ENCODE measurements at regions not wholly inside any gene's neighbourhood (a gene's known extent, or its start where the extent isn't known, plus 50 kb on each side); places are given as distances from the start of the nearest gene placed in this dataset.

DNA sequence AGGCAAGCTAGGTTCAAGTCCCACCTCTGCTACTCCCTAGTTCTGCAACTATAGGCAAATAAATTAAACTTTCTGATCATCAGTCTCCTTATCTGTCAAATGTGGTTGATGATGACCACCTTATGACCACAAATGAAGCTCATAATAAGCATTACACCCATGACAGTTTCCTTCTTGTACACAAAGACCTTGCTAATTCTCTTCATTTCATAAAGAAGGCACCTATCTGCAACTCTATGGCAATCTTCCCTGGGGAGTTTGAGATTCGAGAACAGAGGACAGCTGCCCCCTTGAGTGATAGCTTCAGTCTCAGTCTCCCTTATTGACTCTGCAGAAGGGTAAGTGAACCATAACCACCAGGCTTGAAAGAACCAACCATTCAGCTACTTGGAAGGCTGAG is 503.1 kb upstream of the DAB1 start:
- Histone ChIP-seq H3K4me1 (replicated peaks in 1 of 2) (peaks cover 0 to 9% of the 10 kb centered on the region in 2 donors), H3K4me3 (no peak overlapping the region), H3K27ac (no peak overlapping the region)
- WGBS, 10 experiments, result 0 to 75% (median 56%) methylated on average over 1 of the region's 1 CpG; no CpG with 5 or more reads in 5 of the 10 experiments
- in situ Hi-C loops (cut with MboI; ENCODE audit: low pct_unique_long_range_greater_than_20kb in 2 of 9, low sequenced_read_pairs in 9 of 9, unreplicated experiment in 9 of 9), result no loop called here
- ATAC-seq (replicated peaks in 6 of 8), result no peak

DNA sequence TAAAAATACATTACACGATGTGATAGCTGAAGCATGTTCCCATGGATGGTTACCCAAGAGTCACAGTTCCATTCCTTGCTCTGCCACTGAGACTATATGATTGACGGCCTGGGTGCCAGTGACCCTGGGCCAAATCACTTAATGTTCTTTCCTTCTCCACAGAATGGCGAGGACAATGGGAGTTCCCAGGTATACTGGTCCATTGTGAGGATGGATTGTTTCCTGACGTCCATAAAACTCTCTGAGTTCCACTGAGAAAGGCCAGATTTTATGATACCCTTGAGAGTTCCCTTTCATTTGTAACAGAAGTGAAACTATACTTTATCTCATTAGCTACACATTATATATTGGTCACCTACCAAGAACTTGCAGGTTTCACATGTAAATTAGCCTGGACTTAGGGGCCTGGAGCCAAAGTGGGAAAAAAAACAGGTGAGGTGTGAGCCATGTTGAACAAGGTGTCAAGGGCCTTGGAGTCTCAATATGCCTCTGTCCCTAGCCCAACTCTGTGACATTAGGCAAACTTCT is 502.2 kb upstream of the DAB1 start:
- ATAC-seq (replicated peaks in 6 of 8), result peak in 1 of 8 experiments; percentile 38
- WGBS, 10 experiments, result 0 to 100% (median 80%) methylated on average over 1 to 4 of the region's 4 CpGs; no CpG with 5 or more reads in 2 of the 10 experiments
- in situ Hi-C loops (cut with MboI; ENCODE audit: low pct_unique_long_range_greater_than_20kb in 2 of 9, low sequenced_read_pairs in 9 of 9, unreplicated experiment in 9 of 9), result no loop called here
- Histone ChIP-seq H3K4me3 (no peak overlapping the region), H3K4me1 (replicated peaks in 1 of 2) (peaks cover 0 to 9% of the 10 kb centered on the region in 2 donors), H3K27ac (no peak overlapping the region)

DNA sequence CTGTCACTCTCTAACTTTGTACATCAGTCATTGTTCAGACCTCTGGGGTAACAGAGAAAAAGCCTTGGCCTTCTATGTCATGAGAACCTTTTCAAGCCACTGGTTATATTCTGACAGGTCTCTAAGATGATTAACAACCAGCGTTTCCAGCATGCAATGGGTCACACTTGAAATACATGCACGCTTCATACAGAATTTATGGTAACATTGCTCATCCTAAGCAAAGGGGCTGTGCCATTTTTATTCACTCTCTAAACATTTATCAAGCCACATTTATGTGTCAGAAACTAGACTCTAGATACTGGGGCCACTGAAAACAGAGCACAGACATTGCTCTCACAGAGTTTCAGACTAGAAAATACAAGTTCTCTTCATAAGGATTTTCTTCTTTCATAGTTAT is 501.4 kb upstream of the DAB1 start:
- Histone ChIP-seq H3K27ac (no peak overlapping the region), H3K4me3 (no peak overlapping the region), H3K4me1 (replicated peaks in 1 of 2) (peaks cover 0 to 9% of the 10 kb centered on the region in 2 donors)
- peak in 5 of 8 experiments; percentile 61 to 77 (median 70) for ATAC-seq (replicated peaks in 6 of 8)
- 0 to 100% (median 85%) methylated on average over 1 to 2 of the region's 2 CpGs; no CpG with 5 or more reads in 2 of the 10 experiments for WGBS, 10 experiments
- in situ Hi-C loops (cut with MboI; ENCODE audit: low pct_unique_long_range_greater_than_20kb in 2 of 9, low sequenced_read_pairs in 9 of 9, unreplicated experiment in 9 of 9), result no loop called here

DNA sequence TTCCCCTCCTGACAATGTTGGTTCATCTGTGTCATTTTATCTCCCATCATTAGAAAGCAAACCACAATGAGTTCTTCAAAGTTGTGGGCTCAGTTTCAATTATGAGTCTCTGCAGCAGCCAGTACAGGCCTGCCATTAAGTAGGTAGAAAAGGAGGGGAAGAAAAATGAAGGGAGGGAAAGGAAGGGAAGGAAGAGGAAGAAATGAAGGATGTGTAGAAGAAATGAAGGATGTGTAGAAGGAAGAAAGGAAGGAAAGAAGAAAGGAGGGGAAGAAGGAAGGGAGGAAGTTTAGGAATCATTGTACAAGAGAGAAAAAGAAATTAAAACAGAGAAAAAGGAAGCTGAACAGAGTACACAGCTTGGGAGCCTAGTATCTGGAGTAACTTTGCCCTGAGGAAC is 498.3 kb upstream of the DAB1 start:
- peaks cover 0 to 9% of the 10 kb centered on the region in 2 donors for H3K4me1 ChIP-seq (replicated peaks in 1 of 2)
- in situ Hi-C loops (cut with MboI; ENCODE audit: low pct_unique_long_range_greater_than_20kb in 2 of 9, low sequenced_read_pairs in 9 of 9, unreplicated experiment in 9 of 9), result no loop called here
- no peak overlapping the region for H3K4me3 ChIP-seq
- ATAC-seq (replicated peaks in 6 of 8), result no peak
- no peak overlapping the region for H3K27ac ChIP-seq

DNA sequence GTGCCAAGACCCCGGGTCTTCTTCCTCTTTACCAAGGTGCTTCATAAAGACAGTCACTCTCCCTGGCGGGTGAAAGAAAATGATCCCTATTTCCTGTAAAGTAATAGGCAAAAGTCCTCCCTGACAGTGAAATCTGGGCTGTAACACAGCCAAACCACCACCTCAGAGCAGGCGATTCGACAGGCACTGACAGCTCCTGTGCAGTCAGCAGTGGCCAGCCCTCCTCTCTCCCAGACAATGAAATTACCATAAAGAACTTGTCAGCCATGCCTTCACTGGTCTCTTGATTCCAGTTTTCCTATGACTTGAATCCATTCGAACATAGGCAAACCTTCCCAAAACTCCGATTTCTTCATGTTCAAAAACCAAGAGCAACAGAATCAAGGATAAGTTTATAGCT is 492.2 kb upstream of the DAB1 start:
- 25 to 81% (median 66%) methylated on average over 3 to 6 of the region's 6 CpGs; no CpG with 5 or more reads in 3 of the 10 experiments for WGBS, 10 experiments
- in situ Hi-C loops (cut with MboI; ENCODE audit: low pct_unique_long_range_greater_than_20kb in 2 of 9, low sequenced_read_pairs in 9 of 9, unreplicated experiment in 9 of 9), result no loop called here
- Histone ChIP-seq H3K27ac (no peak overlapping the region), H3K4me3 (no peak overlapping the region), H3K4me1 (replicated peaks in 1 of 2) (peaks cover 0 to 6% of the 10 kb centered on the region in 2 donors)
- peak in 7 of 8 experiments; percentile 44 to 84 (median 73) for ATAC-seq (replicated peaks in 6 of 8)

DNA sequence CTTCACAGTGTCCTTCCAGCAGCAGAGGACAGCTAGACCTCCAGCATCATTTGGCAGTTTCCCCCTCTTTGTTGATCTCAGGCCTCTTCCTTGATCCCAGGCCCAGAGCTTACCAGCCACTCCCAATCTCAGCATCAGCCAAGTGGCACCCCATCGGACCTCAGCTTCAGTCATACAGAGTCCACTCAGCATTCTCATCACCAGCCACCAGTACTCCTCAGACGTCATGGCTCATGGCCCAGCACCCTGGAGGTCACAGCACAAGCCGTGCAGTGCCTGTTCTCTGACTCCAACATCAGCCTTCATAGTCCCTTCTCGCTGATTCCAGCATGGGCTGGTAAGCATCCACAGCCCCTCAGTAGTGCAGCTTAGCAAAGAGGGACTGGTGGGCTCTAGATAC is 487.6 kb upstream of the DAB1 start:
- in situ Hi-C loops (cut with MboI; ENCODE audit: low pct_unique_long_range_greater_than_20kb in 2 of 9, low sequenced_read_pairs in 9 of 9, unreplicated experiment in 9 of 9), result no loop called here
- H3K4me1 ChIP-seq (replicated peaks in 1 of 2), result peaks cover 32 to 41% of the 10 kb centered on the region in 2 donors
- no peak overlapping the region for H3K27ac ChIP-seq
- no peak for ATAC-seq (replicated peaks in 6 of 8)
- 0 to 100% (median 70%) methylated on average over 1 to 3 of the region's 4 CpGs; no CpG with 5 or more reads in 3 of the 10 experiments for whole genome bisulfite sequencing, 10 experiments
- H3K4me3 ChIP-seq, result no peak overlapping the region

DNA sequence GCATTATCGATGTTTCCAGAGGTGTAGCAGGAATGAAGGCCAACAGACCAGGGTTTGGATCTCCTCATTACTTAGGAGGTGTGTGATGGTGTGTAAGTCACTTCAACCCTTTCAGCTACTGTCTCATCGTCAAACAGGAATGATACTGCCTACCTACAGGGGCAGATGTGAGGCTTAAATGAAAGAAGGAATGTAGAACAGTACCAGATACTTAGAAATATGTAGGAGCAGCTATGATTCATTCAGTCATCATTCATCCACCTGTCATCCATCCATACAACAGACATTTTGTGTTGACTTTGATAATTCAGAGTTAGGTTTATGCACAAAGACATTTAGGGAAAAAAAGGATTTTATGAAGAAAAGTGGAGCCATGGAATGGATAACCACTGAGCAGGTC is 486.9 kb upstream of the DAB1 start:
- Histone ChIP-seq H3K27ac (no peak overlapping the region), H3K4me1 (replicated peaks in 1 of 2) (peaks cover 29 to 41% of the 10 kb centered on the region in 2 donors), H3K4me3 (no peak overlapping the region)
- in situ Hi-C loops (cut with MboI; ENCODE audit: low pct_unique_long_range_greater_than_20kb in 2 of 9, low sequenced_read_pairs in 9 of 9, unreplicated experiment in 9 of 9), result no loop called here
- no peak for ATAC-seq (replicated peaks in 6 of 8)
- 20 to 100% (median 88%) methylated on average over 1 to 2 of the region's 2 CpGs; no CpG with 5 or more reads in 5 of the 10 experiments for WGBS, 10 experiments

DNA sequence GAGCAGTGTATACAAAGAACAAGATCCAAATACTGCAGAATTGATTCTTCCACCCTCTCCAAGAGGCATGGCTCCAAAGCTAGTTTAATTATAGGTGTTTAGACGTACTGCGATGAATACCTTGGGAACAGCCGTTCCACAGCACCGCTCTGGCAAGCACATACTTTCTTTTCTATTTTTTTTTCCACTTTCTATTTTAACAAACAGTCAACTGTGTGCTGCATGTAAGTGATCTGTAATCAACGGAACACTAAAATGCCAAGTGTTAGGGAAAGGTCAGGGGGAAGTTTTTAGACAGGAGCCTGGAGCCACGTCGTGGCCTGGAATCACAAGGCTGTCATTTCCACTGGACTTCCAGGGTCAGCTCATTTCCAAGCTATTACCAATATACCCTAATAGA is 486.4 kb upstream of the DAB1 start:
- 27 to 100% (median 88%) methylated on average over 1 to 7 of the region's 7 CpGs; no CpG with 5 or more reads in 1 of the 10 experiments for WGBS, 10 experiments

DNA sequence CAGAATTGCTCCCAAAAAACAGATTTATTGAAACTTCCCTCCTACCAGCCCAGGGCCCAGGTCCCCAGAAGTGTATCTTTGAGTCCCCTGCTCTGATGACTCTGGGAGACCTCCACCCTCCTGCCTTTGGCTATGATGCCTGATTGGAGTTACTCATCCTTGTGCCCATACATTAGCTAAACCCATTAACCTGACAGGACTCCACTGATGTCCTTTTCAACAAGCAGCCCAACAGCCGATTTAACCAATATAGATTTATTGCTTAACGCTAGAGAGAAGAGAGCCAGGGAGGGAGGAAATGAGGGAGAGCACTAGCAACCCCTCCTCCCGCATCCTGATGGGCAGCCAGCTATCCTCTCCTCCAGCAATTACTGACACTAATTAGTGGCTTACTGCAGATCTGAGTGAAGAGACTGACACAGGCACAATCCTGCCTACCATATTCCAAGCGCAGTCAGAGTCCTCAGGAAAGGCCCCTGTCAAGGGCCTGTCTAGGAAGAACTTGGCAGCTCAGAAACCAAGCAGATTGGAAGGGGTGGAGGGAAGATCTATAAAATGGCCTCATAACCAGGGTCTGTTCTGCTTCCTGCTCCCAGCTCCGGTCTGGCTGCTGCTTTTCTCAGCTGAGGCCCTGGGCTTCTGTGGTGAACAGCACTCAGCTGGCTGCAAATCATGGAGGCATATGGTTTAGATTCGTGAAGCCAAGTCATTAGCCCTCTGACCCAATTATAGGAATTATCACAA is 484.5 kb upstream of the DAB1 start:
- peak in 5 of 8 experiments; percentile 87 to 93 (median 90) for ATAC-seq (replicated peaks in 6 of 8)
- H3K27ac ChIP-seq, result peak overlapping the region; percentile 55 to 72
- peaks cover 26 to 41% of the 10 kb centered on the region in 2 donors for H3K4me1 ChIP-seq (replicated peaks in 1 of 2)
- H3K4me3 ChIP-seq, result no peak overlapping the region
- WGBS, 10 experiments, result 0 to 52% (median 31%) methylated on average over 1 to 5 of the region's 6 CpGs; no CpG with 5 or more reads in 1 of the 10 experiments
- in situ Hi-C loops (cut with MboI; ENCODE audit: low pct_unique_long_range_greater_than_20kb in 2 of 9, low sequenced_read_pairs in 9 of 9, unreplicated experiment in 9 of 9), result no loop called here

More for the DNA sequence above, 486.4 kb upstream of the DAB1 start:
- in situ Hi-C loops (cut with MboI; ENCODE audit: low pct_unique_long_range_greater_than_20kb in 2 of 9, low sequenced_read_pairs in 9 of 9, unreplicated experiment in 9 of 9), result no loop called here
- Histone ChIP-seq H3K4me1 (replicated peaks in 1 of 2) (peaks cover 27 to 41% of the 10 kb centered on the region in 2 donors), H3K4me3 (no peak overlapping the region), H3K27ac (no peak overlapping the region)
- ATAC-seq (replicated peaks in 6 of 8), result no peak

DNA sequence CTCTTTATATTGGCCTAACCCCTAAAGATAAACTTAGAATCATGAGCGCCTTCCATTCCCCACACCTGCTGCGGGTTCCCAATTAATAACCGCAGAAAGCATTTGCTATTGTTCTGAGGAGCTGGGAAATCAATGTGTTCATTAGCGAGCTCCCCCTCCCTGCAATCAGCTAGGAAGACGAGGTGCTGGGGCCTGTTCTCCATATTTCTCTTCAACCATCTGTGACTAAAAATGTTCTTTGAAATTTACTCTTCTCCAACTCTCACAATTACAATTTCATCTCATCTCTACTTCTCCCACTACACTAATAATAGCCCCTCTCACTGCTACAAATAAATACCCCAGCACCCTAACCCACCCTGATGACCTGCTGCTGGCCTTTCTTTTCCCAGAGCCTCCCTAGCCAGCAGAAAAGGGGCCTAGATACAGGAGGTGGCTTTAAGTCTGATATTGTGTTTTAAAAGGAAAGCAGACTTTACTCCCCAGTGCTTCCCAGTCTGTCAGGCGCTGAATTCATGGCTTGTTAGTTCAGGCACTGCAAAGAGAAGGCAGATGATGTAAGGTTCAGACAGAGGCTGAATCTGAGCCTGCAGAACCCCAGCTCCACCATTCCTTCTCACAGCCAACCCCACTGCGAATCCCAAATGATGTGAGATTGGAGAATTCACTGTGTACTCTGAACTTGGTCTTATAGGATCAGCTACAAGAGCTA is 477.5 kb upstream of the DAB1 start:
- Histone ChIP-seq H3K4me1 (replicated peaks in 1 of 2) (peaks cover 18 to 35% of the 10 kb centered on the region in 2 donors), H3K4me3 (no peak overlapping the region), H3K27ac (peak overlapping the region; percentile 53 to 71)
- ATAC-seq (replicated peaks in 6 of 8), result peak in 5 of 8 experiments; percentile 72 to 96 (median 87)
- WGBS, 10 experiments, result 32 to 93% (median 62%) methylated on average over 3 to 7 of the region's 7 CpGs; no CpG with 5 or more reads in 1 of the 10 experiments
- in situ Hi-C loops (cut with MboI; ENCODE audit: low pct_unique_long_range_greater_than_20kb in 2 of 9, low sequenced_read_pairs in 9 of 9, unreplicated experiment in 9 of 9), result no loop called here

DNA sequence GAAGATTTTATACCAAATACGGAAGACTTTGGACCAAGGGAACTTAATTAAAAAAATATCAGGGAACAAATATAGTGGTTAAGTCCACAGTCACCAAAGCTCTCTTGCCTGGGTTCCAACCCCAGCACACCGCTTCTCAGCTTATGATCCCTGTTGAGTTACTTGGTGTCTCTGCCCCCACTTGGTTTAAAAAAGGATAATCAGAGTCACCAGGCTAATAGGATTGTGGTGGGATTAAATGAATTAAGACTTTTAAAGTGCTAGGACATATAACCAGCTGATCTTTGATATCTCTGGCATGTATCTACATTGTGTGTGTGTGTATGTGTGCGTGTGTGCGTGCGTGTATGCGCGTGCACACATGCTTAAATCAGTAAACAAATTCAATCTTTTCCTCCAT is 474.7 kb upstream of the DAB1 start:
- peaks cover 24 to 41% of the 10 kb centered on the region in 2 donors for H3K4me1 ChIP-seq (replicated peaks in 1 of 2)
- WGBS, 10 experiments, result 57 to 100% (median 83%) methylated on average over 1 to 7 of the region's 7 CpGs; no CpG with 5 or more reads in 1 of the 10 experiments
- no peak overlapping the region for H3K27ac ChIP-seq
- in situ Hi-C loops (cut with MboI; ENCODE audit: low pct_unique_long_range_greater_than_20kb in 2 of 9, low sequenced_read_pairs in 9 of 9, unreplicated experiment in 9 of 9), result no loop called here
- ATAC-seq (replicated peaks in 6 of 8), result no peak
- no peak overlapping the region for H3K4me3 ChIP-seq

DNA sequence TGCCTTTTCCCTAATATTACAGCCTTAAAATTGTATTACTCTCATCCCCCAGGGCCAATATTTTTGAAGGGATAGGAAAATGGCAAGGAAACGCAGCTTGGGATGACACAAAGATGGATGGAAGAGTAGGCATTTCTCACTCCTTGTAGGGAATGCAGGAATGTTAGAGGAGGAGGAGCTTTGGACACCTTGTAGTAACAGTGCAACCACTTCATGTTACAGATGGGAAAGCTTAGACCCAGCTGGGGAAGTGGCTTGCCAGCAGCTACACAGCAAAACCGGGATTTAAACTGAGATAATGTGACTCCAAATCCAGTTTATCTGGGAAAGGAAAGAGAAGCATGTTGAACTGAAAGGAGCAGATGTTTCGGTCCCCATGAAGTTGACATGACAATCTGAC is 473.7 kb upstream of the DAB1 start:
- WGBS, 10 experiments, result 0 to 93% (median 59%) methylated on average over 1 to 3 of the region's 3 CpGs; no CpG with 5 or more reads in 2 of the 10 experiments
- Histone ChIP-seq H3K27ac (no peak overlapping the region), H3K4me1 (replicated peaks in 1 of 2) (peaks cover 24 to 39% of the 10 kb centered on the region in 2 donors), H3K4me3 (no peak overlapping the region)
- in situ Hi-C loops (cut with MboI; ENCODE audit: low pct_unique_long_range_greater_than_20kb in 2 of 9, low sequenced_read_pairs in 9 of 9, unreplicated experiment in 9 of 9), result no loop called here
- no peak for ATAC-seq (replicated peaks in 6 of 8)

DNA sequence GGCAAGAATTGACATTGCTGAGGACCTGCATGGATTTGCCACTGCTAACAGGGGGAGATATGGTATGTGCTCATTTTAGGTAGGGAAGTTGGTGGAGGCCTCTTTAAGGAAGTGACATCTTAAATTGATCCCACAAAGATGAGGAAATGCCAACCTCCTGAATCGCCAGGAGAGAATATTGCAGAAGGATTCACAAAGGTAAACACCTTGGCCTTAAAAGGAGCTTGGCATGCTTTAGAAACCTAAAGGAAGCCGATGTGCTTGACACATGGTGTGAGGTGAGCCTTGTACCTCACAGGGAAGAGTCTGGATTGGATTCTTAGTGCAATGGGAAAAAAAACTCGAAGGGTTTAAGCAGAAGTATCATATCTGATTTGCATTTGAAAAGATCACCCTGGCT is 470.5 kb upstream of the DAB1 start:
- no peak for ATAC-seq (replicated peaks in 6 of 8)
- Histone ChIP-seq H3K4me1 (replicated peaks in 1 of 2) (peaks cover 13 to 29% of the 10 kb centered on the region in 2 donors), H3K27ac (no peak overlapping the region), H3K4me3 (no peak overlapping the region)
- WGBS, 10 experiments, result 20 to 89% (median 50%) methylated on average over 1 to 3 of the region's 3 CpGs; no CpG with 5 or more reads in 1 of the 10 experiments
- in situ Hi-C loops (cut with MboI; ENCODE audit: low pct_unique_long_range_greater_than_20kb in 2 of 9, low sequenced_read_pairs in 9 of 9, unreplicated experiment in 9 of 9), result no loop called here

Data from motor neuron (in vitro differentiated cells).